Glutamatergic neuron (in vitro differentiated cells): ENCODE measurements at regions not wholly inside any gene's neighbourhood (a gene's known extent, or its start where the extent isn't known, plus 50 kb on each side); places are given as distances from the start of the nearest gene placed in this dataset.

Source experiments
- DNase-seq: peaks from one replicate; pipeline ENCODE4 v3.0.0; 2022
- H3K27ac Mint-ChIP-seq: one replicate; pipeline ENCODE4 v1.8.0; 2020; ENCODE audit warnings: mild to moderate bottlenecking, mixed read lengths, inconsistent platforms; ENCODE audit not compliant: unreplicated experiment
- H3K27me3 Mint-ChIP-seq: one replicate; pipeline ENCODE4 v1.8.0; 2020; ENCODE audit warnings: mild to moderate bottlenecking, moderate library complexity, mixed read lengths, inconsistent platforms; ENCODE audit not compliant: unreplicated experiment
- H3K36me3 Mint-ChIP-seq: one replicate; pipeline ENCODE4 v1.8.0; 2020; ENCODE audit warnings: mild to moderate bottlenecking, mixed read lengths, inconsistent platforms; ENCODE audit not compliant: unreplicated experiment
- H3K4me1 Mint-ChIP-seq: one replicate; pipeline ENCODE4 v1.8.0; 2020; ENCODE audit warnings: mild to moderate bottlenecking, low read depth, mixed read lengths, inconsistent platforms; ENCODE audit not compliant: unreplicated experiment
- H3K4me3 Mint-ChIP-seq: one replicate; pipeline ENCODE4 v1.8.0; 2020; ENCODE audit warnings: mild to moderate bottlenecking, mixed read lengths, inconsistent platforms; ENCODE audit not compliant: unreplicated experiment
- H3K9me3 Mint-ChIP-seq: one replicate; pipeline ENCODE4 v1.8.0; 2020; ENCODE audit warnings: mild to moderate bottlenecking, moderate library complexity, mixed read lengths, inconsistent platforms; ENCODE audit not compliant: unreplicated experiment
- CTCF ChIP-seq: fragments of 200-600 bp; sonication (generic); IDR thresholded peaks from one replicate; pipeline ENCODE4 v1.5.0; 2021; ENCODE audit not compliant: partially characterized antibody, unreplicated experiment

GRCh38 chr5:82494942-82495341 is 216.8 kb upstream of the RPS23 start:
- H3K4me1 Mint-ChIP-seq, result no peaks in the 10 kb centered on the region
- H3K36me3 Mint-ChIP-seq, result no peaks in the 10 kb centered on the region
- H3K27ac Mint-ChIP-seq, result no peak overlapping the region
- H3K27me3 Mint-ChIP-seq, result peaks cover 1% of the 10 kb centered on the region
- DNase-seq, result no peak
- no peak overlapping the region for H3K4me3 Mint-ChIP-seq
- H3K9me3 Mint-ChIP-seq, result no peaks in the 10 kb centered on the region
- peak; percentile 23 for TF ChIP-seq CTCF

- Mint-ChIP-seq H3K27me3 (peaks cover 1% of the 10 kb centered on the region), H3K36me3 (no peaks in the 10 kb centered on the region), H3K27ac (no peak overlapping the region), H3K4me1 (no peaks in the 10 kb centered on the region), H3K4me3 (no peak overlapping the region), H3K9me3 (no peaks in the 10 kb centered on the region)
- no peak for DNase-seq
- TF ChIP-seq CTCF, result no peak
These were observed 215.1 kb upstream of the RPS23 start for GRCh38 chr5:82493221-82493620.

- no peak for DNase-seq
- Mint-ChIP-seq H3K9me3 (no peaks in the 10 kb centered on the region), H3K4me1 (no peaks in the 10 kb centered on the region), H3K36me3 (no peaks in the 10 kb centered on the region), H3K27me3 (no peaks in the 10 kb centered on the region), H3K27ac (no peak overlapping the region), H3K4me3 (no peak overlapping the region)
- TF ChIP-seq CTCF, result no peak
These were observed 213.2 kb upstream of the RPS23 start for GRCh38 chr5:82491397-82491796.

DNA sequence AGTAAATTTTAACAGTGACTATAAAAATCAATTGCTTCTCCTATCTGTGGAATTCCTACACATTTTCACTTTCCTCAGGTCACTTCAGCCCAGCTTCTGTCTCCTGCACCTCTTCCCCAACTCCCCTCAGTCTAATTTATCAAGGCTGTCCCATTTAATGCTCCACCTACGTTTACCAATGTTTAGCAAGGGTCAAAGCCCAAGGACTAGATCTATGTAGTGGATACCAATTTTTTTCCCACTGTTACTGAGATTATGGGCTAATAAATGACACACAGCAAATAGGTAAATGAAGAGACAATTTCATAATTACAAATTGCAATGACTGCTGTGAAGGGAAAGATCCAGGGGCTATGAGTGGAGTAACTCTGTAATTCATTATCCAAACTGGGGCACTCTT is 211.5 kb upstream of the RPS23 start:
- H3K27me3 Mint-ChIP-seq, result no peaks in the 10 kb centered on the region
- TF ChIP-seq CTCF, result no peak
- H3K4me1 Mint-ChIP-seq, result no peaks in the 10 kb centered on the region
- DNase-seq, result no peak
- H3K4me3 Mint-ChIP-seq, result no peak overlapping the region
- no peaks in the 10 kb centered on the region for H3K36me3 Mint-ChIP-seq
- no peak overlapping the region for H3K27ac Mint-ChIP-seq
- no peaks in the 10 kb centered on the region for H3K9me3 Mint-ChIP-seq

GRCh38 chr5:82487131-82487530 is 209.0 kb upstream of the RPS23 start:
- Mint-ChIP-seq H3K9me3 (no peaks in the 10 kb centered on the region), H3K27ac (no peak overlapping the region), H3K36me3 (no peaks in the 10 kb centered on the region), H3K4me1 (no peaks in the 10 kb centered on the region), H3K4me3 (no peak overlapping the region), H3K27me3 (no peaks in the 10 kb centered on the region)
- no peak for DNase-seq
- TF ChIP-seq CTCF, result no peak
